ENCODE measurements at regions not wholly inside any gene's neighbourhood (a gene's known extent, or its start where the extent isn't known, plus 50 kb on each side); places are given as distances from the start of the nearest gene placed in this dataset.
"Not testable (repeated sequence)": the region's sequence is repeated elsewhere in the genome, so short reads cannot be mapped to it uniquely, and the experiment has no call there.

DNA sequence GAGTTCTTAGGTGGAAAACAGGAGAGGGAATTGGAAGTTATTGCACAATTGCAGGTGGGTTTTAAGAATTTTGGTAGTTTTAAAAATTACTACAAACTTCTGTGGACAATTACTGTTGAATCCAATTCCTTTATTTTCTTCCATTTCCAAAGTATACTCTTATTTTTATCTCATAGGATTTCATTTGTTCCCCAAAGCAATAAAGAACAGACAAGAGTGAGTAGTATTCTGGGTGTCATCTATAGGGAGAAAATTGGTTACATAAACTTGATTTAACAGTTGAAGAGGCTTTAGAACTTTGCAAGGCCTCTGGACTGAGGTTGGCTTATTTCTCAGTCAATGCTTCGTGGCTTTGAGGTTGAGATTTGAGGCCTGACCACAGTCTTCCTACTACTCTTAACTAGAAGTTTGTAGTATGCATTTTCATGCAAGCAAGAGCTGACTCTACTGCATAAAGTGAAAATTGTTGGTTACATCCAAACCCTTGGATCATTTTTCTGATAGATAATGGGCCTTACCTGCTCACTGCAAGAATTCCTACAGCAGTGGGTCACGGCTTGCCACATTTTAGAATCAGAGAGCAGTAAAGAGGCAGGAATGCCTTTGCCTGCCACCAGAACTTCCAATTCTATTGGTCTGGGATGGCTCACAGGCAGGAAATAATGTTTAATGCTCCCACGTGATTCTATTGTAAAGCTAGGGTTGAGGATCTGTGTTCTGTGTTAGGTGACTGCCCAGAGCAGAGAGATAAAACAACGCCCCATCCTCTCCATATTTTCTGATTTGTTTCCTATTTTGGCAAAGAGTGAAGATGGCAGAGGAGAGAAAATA is 270.5 kb downstream of the TTC6 start:
- Histone ChIP-seq H3K4me3 (ENCODE audit: insufficient read depth, low read length) (no peak overlapping the region), H3K36me3 (ENCODE audit: insufficient read depth, low read length) (no peaks in the 10 kb centered on the region), H4K20me1 (ENCODE audit: insufficient read depth, low read length) (no peaks in the 10 kb centered on the region), H3K27me3 (ENCODE audit: insufficient read depth, low read length) (no peaks in the 10 kb centered on the region), H3K4me2 (ENCODE audit: insufficient read depth, low read length) (no peak overlapping the region), H3K9me3 (ENCODE audit: low read depth, low read length) (no peaks in the 10 kb centered on the region), H3K79me2 (ENCODE audit: insufficient read depth, low read length) (no peaks in the 10 kb centered on the region), H3K27ac (ENCODE audit: low read depth, low read length) (no peak overlapping the region), H3K4me1 (ENCODE audit: insufficient read depth, low read length) (no peaks in the 10 kb centered on the region), H2AFZ (ENCODE audit: low read length) (no peak overlapping the region)
- TF ChIP-seq, protein P1, sequence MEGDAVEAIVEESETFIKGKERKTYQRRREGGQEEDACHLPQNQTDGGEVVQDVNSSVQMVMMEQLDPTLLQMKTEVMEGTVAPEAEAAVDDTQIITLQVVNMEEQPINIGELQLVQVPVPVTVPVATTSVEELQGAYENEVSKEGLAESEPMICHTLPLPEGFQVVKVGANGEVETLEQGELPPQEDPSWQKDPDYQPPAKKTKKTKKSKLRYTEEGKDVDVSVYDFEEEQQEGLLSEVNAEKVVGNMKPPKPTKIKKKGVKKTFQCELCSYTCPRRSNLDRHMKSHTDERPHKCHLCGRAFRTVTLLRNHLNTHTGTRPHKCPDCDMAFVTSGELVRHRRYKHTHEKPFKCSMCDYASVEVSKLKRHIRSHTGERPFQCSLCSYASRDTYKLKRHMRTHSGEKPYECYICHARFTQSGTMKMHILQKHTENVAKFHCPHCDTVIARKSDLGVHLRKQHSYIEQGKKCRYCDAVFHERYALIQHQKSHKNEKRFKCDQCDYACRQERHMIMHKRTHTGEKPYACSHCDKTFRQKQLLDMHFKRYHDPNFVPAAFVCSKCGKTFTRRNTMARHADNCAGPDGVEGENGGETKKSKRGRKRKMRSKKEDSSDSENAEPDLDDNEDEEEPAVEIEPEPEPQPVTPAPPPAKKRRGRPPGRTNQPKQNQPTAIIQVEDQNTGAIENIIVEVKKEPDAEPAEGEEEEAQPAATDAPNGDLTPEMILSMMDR (IDR thresholded peaks at IDR 0.05; ENCODE audit: extremely low read depth, low read depth, low read length): no peak
- DNase-seq (ENCODE audit: insufficient read length, low spot score, missing footprints): no peak

DNA sequence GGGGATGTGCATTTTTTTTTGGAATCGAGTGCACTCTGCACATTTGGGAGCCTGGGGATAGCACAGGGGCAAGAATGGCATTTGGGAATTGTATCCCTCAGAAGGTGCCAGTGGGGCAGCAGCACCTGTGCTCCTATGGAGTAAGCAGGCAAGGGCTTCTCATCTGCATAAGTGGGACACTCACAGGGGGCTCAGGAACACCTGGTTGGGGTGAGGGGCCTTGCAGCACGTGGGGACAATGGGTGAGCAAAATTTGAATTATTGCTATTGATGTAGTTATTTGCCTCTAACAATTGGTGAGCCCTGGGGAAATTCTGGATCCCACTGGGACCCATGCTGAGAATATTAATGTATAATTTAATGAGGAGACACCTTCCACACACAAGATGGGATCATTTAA is 274.2 kb downstream of the TTC6 start:
- Histone ChIP-seq H2AFZ (ENCODE audit: low read length) (no peak overlapping the region), H3K27me3 (ENCODE audit: insufficient read depth, low read length) (no peaks in the 10 kb centered on the region), H3K4me1 (ENCODE audit: insufficient read depth, low read length) (no peaks in the 10 kb centered on the region), H3K4me3 (ENCODE audit: insufficient read depth, low read length) (no peak overlapping the region), H3K79me2 (ENCODE audit: insufficient read depth, low read length) (no peaks in the 10 kb centered on the region), H3K36me3 (ENCODE audit: insufficient read depth, low read length) (no peaks in the 10 kb centered on the region), H3K9me3 (ENCODE audit: low read depth, low read length) (no peaks in the 10 kb centered on the region), H3K27ac (ENCODE audit: low read depth, low read length) (no peak overlapping the region), H3K4me2 (ENCODE audit: insufficient read depth, low read length) (no peak overlapping the region), H4K20me1 (ENCODE audit: insufficient read depth, low read length) (no peaks in the 10 kb centered on the region)
- no peak for DNase-seq (ENCODE audit: insufficient read length, low spot score, missing footprints)
- TF ChIP-seq, protein P1 (IDR thresholded peaks at IDR 0.05; ENCODE audit: extremely low read depth, low read depth, low read length): no peak

DNA sequence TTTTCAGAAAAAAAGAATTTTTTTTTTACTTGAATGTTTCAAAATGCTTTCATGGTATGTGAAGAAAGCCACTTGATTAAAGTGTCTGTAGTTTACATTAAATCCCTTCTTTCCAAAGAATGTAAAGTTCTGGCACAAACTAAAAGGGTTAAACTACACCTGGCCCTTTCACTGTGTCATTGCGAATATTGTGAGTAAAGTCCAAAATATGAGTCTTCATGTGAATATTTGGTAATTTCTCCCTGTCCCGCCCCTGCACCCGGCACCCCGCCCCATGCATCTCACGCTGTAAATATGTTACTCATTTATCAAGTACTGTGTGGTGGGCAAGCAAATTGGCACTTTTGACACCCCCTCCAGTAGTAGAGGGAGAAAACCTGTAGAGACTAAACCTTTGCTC is 274.7 kb downstream of the TTC6 start:
- no peak overlapping the region for H3K27ac ChIP-seq (ENCODE audit: low read depth, low read length)
- H3K79me2 ChIP-seq (ENCODE audit: insufficient read depth, low read length): no peaks in the 10 kb centered on the region
- no peaks in the 10 kb centered on the region for H3K27me3 ChIP-seq (ENCODE audit: insufficient read depth, low read length)
- TF ChIP-seq, protein P1 (IDR thresholded peaks at IDR 0.05; ENCODE audit: extremely low read depth, low read depth, low read length): no peak
- no peaks in the 10 kb centered on the region for H3K36me3 ChIP-seq (ENCODE audit: insufficient read depth, low read length)
- no peaks in the 10 kb centered on the region for H4K20me1 ChIP-seq (ENCODE audit: insufficient read depth, low read length)
- no peak for DNase-seq (ENCODE audit: insufficient read length, low spot score, missing footprints)
- no peak overlapping the region for H3K4me2 ChIP-seq (ENCODE audit: insufficient read depth, low read length)
- H3K4me3 ChIP-seq (ENCODE audit: insufficient read depth, low read length): no peak overlapping the region
- no peak overlapping the region for H2AFZ ChIP-seq (ENCODE audit: low read length)
- H3K9me3 ChIP-seq (ENCODE audit: low read depth, low read length): no peaks in the 10 kb centered on the region
- H3K4me1 ChIP-seq (ENCODE audit: insufficient read depth, low read length): no peaks in the 10 kb centered on the region

DNA sequence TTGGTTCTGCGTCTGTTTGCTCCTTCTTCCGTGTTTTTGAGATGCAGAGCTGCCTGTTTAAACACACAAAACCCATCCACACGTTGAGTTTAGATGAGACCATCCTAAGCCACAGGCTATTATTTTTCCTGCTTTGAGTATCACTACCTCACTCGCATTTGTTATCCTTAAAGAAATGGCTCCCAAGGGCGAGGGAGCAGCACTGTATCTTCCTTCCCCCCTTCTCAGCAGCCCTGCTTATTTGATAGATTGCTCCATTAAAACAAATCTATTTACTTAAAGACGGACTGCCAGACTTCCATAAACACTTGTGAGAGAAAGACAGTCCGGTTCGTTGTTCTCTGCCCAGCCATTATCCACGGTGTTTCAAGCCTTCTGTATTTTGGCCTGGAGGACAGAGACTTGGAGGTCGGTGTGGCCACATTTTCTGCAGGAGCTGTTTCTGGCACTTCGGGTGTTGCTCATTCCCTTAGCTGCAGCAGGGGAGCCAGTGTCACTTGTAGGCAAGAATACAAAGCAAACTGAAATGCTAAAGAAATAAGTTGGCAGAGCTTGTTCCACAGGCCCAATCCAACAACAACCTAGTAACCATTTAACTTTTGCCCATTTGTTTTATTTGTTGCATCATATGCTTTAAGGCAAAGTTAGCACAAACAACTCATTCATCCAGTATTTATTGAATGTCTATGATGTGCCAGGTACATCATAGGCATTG is 275.4 kb downstream of the TTC6 start:
- Histone ChIP-seq H4K20me1 (ENCODE audit: insufficient read depth, low read length) (no peaks in the 10 kb centered on the region), H3K4me1 (ENCODE audit: insufficient read depth, low read length) (no peaks in the 10 kb centered on the region), H3K79me2 (ENCODE audit: insufficient read depth, low read length) (no peaks in the 10 kb centered on the region), H3K36me3 (ENCODE audit: insufficient read depth, low read length) (no peaks in the 10 kb centered on the region), H3K27ac (ENCODE audit: low read depth, low read length) (no peak overlapping the region), H3K4me2 (ENCODE audit: insufficient read depth, low read length) (no peak overlapping the region), H3K9me3 (ENCODE audit: low read depth, low read length) (no peaks in the 10 kb centered on the region), H2AFZ (ENCODE audit: low read length) (no peak overlapping the region), H3K27me3 (ENCODE audit: insufficient read depth, low read length) (no peaks in the 10 kb centered on the region), H3K4me3 (ENCODE audit: insufficient read depth, low read length) (no peak overlapping the region)
- TF ChIP-seq, protein P1 (IDR thresholded peaks at IDR 0.05; ENCODE audit: extremely low read depth, low read depth, low read length): no peak
- DNase-seq (ENCODE audit: insufficient read length, low spot score, missing footprints): peak; percentile 21

DNA sequence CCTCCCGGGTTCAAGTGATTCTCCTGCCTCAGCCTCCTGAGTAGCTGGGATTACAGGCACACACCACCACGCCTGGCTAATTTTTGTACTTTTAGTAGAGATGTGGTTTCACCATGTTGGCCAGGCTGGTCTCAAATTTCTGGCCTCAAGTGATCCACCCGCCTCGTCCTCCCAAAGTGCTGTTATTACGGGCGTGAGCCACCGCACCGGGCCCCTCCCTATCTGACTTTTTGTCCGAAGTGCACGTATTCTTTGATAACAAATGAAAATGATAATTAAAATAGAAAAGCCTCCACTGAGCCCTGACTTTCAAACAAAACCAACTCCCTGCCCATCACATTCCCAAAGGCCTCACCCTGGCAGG is 278.6 kb downstream of the TTC6 start:
- H3K27ac ChIP-seq (ENCODE audit: low read depth, low read length); H3K27me3 ChIP-seq (ENCODE audit: insufficient read depth, low read length); DNase-seq (ENCODE audit: insufficient read length, low spot score, missing footprints); H3K36me3 ChIP-seq (ENCODE audit: insufficient read depth, low read length); H4K20me1 ChIP-seq (ENCODE audit: insufficient read depth, low read length); H3K4me2 ChIP-seq (ENCODE audit: insufficient read depth, low read length); H3K4me3 ChIP-seq (ENCODE audit: insufficient read depth, low read length); H2AFZ ChIP-seq (ENCODE audit: low read length); H3K79me2 ChIP-seq (ENCODE audit: insufficient read depth, low read length); H3K9me3 ChIP-seq (ENCODE audit: low read depth, low read length); H3K4me1 ChIP-seq (ENCODE audit: insufficient read depth, low read length): not testable (repeated sequence)
